ENCODE measurements at regions not wholly inside any gene's neighbourhood (a gene's known extent, or its start where the extent isn't known, plus 50 kb on each side); places are given as distances from the start of the nearest gene placed in this dataset.

- TF ChIP-seq CTCF (IDR thresholded peaks at IDR 0.05; ENCODE audit: poor library complexity) = no peak
- TF ChIP-seq EZH2 (IDR thresholded peaks at IDR 0.05; ENCODE audit: borderline replicate concordance) = no peak
- TF ChIP-seq EZH2phosphoT487 (IDR thresholded peaks at IDR 0.05; ENCODE audit: low read depth, severe bottlenecking, unreplicated experiment) = no peak
Observed at GRCh38 chr12:115043079-115043478, 359.1 kb upstream of the TBX3 start.

Measured in hepatocyte (in vitro differentiated cells).